Gastrocnemius medialis (tissue), 4 donors: ENCODE measurements at regions not wholly inside any gene's neighbourhood (a gene's known extent, or its start where the extent isn't known, plus 50 kb on each side); places are given as distances from the start of the nearest gene placed in this dataset.

Source experiments
- CTCF ChIP-seq, 5 experiments: fragments of 450-650 bp in 3 of 5; fragments of 200-600 bp in 2 of 5; sonication (generic) in 2 of 5; IDR thresholded peaks in 4 of 5; conservative IDR thresholded peaks in 1 of 5; 1 replicate in 4 of 5; 2 replicates in 1 of 5; pipeline ENCODE4 v1.5.1; 2016 to 2019; ENCODE audit warnings: antibody characterized with exemption in 5 of 5, mild to moderate bottlenecking in 3 of 5, moderate library complexity in 3 of 5
- POLR2A ChIP-seq, 2 donors: fragments of 450-650 bp; IDR thresholded peaks; one replicate each; pipeline ENCODE4 v1.6.1; 2017; ENCODE audit warnings: antibody characterized with exemption in 2 of 2, mild to moderate bottlenecking in 2 of 2, moderate library complexity in 2 of 2

DNA sequence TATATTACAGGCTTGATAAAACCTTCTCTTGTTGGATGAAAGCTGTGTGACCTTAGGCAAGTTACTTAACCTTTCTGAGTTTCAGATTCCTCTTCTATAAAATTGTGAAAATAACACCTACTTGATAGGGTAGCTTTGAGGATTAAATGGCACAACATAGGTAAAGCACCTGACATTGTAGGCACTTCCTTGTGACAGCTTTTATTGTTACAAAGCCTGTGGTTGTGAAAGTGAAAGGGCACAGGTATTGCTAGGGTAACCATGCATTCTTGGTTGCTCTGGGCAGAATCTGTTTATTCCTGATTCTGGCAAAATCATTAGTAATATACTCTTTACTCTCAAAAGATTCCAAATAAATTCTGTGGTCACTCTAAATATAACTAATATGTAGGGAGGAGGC is 493.4 kb downstream of the OLFM4 start:
- TF ChIP-seq CTCF (IDR thresholded peaks at IDR 0.05 in 4 of 5, conservative IDR thresholded peaks at IDR 0.05 in 1 of 5), result no peak
- no peak for TF ChIP-seq POLR2A (IDR thresholded peaks at IDR 0.05)
